Brain microvascular endothelial cell (primary cell): ENCODE measurements at regions not wholly inside any gene's neighbourhood (a gene's known extent, or its start where the extent isn't known, plus 50 kb on each side); places are given as distances from the start of the nearest gene placed in this dataset.

Experiments
- DNase-seq: peaks from one replicate; pipeline ENCODE4 v3.0.0-alpha.2; 2020
- H3K27ac ChIP-seq: fragments of 250-450 bp; sonication (Bioruptor Pico); 2 replicates; pipeline ENCODE4 v1.5.1; 2020; ENCODE audit warnings: mild to moderate bottlenecking, moderate library complexity
- H3K27me3 ChIP-seq: fragments of 250-450 bp; sonication (Bioruptor Pico); replicated peaks from 2 replicates; pipeline ENCODE4 v1.5.1; 2020; ENCODE audit warnings: mild to moderate bottlenecking
- H3K36me3 ChIP-seq: fragments of 250-450 bp; sonication (Bioruptor Pico); replicated peaks from 2 replicates; pipeline ENCODE4 v1.5.1; 2020; ENCODE audit warnings: mild to moderate bottlenecking
- H3K4me3 ChIP-seq: 2 replicates; pipeline ENCODE4 v1.5.1; 2011; ENCODE audit warnings: low read depth, mild to moderate bottlenecking, control low read depth, low read length, moderate library complexity
- CTCF ChIP-seq: IDR thresholded peaks from 2 replicates; pipeline ENCODE4 v1.5.1; 2011; ENCODE audit warnings: low read depth, mild to moderate bottlenecking, moderate library complexity, low read length, control low read depth, inconsistent platforms; ENCODE audit errors: missing control alignments
- in situ Hi-C: cut with HindIII; loops from 2 replicates; pipeline ENCODE4 v1.10.0; 2017; ENCODE audit warnings: low sequenced_read_pairs, low pct_ligation_motif_present

DNA sequence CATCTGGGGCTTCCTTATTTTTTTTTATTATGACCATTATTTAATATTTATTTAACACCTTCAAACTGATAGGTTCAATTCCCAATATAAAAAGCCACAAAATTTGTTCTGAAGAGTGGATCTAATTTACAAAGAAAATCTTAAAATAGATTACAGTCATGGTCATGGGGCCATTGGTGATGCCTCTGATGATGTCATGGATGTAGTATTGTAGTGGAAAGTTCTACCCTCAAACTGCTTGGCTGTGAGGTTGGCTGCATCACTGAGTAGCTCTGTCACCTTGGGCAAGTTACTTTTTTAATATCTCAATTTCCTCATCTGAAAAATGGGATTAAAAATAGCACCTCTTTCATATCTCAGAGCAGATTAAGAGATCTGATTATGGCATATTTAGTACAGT is 128.5 kb downstream of the DKK1 start:
- Histone ChIP-seq H3K27me3 (no peaks in the 10 kb centered on the region), H3K27ac (peak overlapping the region; percentile 97), H3K36me3 (no peaks in the 10 kb centered on the region), H3K4me3 (no peak overlapping the region)
- no peak for TF ChIP-seq CTCF
- in situ Hi-C loops: no loop called here
- peak; percentile 63 for DNase-seq

DNA sequence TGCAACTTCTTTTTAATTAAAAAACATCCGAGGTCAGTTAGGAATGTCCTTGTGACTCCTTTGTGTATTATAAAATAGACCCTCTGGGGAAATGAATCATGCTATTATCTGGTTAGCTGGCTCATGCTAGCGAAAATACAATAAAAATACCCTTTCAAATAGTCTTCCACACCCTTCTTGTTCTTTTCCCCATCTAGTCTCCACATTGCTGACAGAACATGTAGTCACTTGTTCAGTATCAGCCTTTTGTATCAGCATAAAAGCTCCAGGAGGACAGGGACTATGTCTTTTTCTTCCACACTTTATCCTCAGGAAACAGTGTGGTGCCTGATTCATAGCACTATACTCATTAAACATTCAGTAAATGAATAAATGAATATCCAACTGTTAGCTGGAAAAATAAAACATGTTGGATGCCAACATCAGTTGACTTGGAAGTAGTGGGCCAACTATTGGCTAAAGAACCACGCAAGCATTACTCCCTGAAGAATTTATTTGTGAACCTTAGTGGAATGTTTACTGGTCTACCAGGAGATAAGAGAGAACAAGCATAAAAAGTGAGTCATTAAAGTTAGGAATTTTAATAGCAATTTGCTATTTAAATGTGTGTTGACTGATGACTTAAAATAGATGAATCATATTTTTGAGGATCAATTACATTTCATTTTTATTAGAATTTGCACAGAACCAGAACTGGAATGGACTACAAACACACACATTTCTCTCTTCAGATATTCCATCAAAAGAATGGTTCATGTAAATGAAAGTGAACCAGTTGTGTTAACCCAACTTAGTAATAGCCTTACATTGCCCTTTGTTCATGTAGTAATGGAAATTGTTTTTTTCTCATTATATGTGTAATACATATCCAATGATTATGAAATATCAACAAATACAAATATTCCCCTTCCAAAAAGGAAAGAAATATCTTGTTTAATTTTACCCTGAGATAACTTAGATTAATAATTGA is 129.6 kb downstream of the DKK1 start:
- in situ Hi-C loops: no loop called here
- no peaks in the 10 kb centered on the region for H3K36me3 ChIP-seq
- no peak for TF ChIP-seq CTCF
- H3K27me3 ChIP-seq: no peaks in the 10 kb centered on the region
- peak overlapping the region; percentile 97 for H3K27ac ChIP-seq
- DNase-seq: peak; percentile 59
- H3K4me3 ChIP-seq: no peak overlapping the region

- Histone ChIP-seq H3K4me3 (no peak overlapping the region), H3K36me3 (no peaks in the 10 kb centered on the region), H3K27ac (no peak overlapping the region), H3K27me3 (no peaks in the 10 kb centered on the region)
- in situ Hi-C loops: no loop called here
- no peak for TF ChIP-seq CTCF
- DNase-seq: no peak
These were observed 132.3 kb downstream of the DKK1 start for GRCh38 chr10:52446391-52446790.

- H3K27ac ChIP-seq: no peak overlapping the region
- H3K4me3 ChIP-seq: no peak overlapping the region
- in situ Hi-C loops: no loop called here
These were observed 133.9 kb downstream of the DKK1 start for GRCh38 chr10:52447931-52448353.

DNA sequence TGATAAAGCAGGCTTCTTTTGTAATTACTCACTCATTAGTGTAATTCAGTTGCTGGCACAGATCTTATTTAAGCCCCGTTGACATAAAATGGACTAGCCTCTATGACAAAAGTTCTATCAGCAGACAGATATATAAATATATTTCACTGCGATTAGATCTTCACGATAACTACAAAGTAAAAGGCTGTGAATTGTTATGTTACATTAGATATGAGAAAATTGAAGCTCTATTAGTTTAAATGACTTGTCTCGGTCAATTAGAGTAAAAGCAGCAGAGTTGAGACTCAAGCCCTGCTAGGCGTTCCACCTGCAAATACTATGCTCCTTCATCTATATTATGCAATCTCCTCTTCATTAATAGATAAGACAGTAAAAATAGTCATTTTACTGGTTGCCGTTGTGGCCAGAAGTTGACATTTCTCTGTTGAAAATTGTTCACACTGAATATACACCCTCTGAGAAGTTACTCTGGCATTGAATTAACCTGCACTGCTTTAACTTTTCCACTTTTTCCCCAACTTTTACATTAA is 136.7 kb downstream of the DKK1 start:
- Histone ChIP-seq H3K36me3 (no peaks in the 10 kb centered on the region), H3K27me3 (no peaks in the 10 kb centered on the region), H3K27ac (no peak overlapping the region), H3K4me3 (no peak overlapping the region)
- in situ Hi-C loops: no loop called here
- TF ChIP-seq CTCF: no peak
- no peak for DNase-seq

More at GRCh38 chr10:52447931-52448353, 133.9 kb downstream of the DKK1 start:
- no peak for TF ChIP-seq CTCF
- DNase-seq: no peak
- Histone ChIP-seq H3K36me3 (no peaks in the 10 kb centered on the region), H3K27me3 (no peaks in the 10 kb centered on the region)

- DNase-seq: no peak
- Histone ChIP-seq H3K4me3 (no peak overlapping the region), H3K27me3 (no peaks in the 10 kb centered on the region), H3K27ac (no peak overlapping the region), H3K36me3 (no peaks in the 10 kb centered on the region)
- in situ Hi-C loops: no loop called here
- no peak for TF ChIP-seq CTCF
These were observed 137.7 kb downstream of the DKK1 start for GRCh38 chr10:52451817-52452216.
